ENCODE measurements at regions not wholly inside any gene's neighbourhood (a gene's known extent, or its start where the extent isn't known, plus 50 kb on each side); places are given as distances from the start of the nearest gene placed in this dataset.

- no peak for DNase-seq
- ATAC-seq = no peak
- Histone ChIP-seq H3K4me1 (ENCODE audit: low read depth) (peaks cover 39% of the 10 kb centered on the region), H3K9me3 (no peaks in the 10 kb centered on the region), H3K36me3 (ENCODE audit: low read depth) (no peaks in the 10 kb centered on the region), H3K4me3 (no peak overlapping the region)
- TF ChIP-seq CTCF (IDR thresholded peaks at IDR 0.05) = no peak
- intact Hi-C loops (cut with DNase I, micrococcal nuclease) = loop anchor here in 1 of 2 donors (5.0 to 10.0 kb wide), 2 partner anchors 33 to 51 kb away; no protein-coding TSS in a partner anchor
Measured at GRCh38 chr9:130765137-130766020, 69.7 kb upstream of the ABL1 start.

- Histone ChIP-seq H3K4me3 (no peak overlapping the region), H3K36me3 (ENCODE audit: low read depth) (no peaks in the 10 kb centered on the region), H3K4me1 (ENCODE audit: low read depth) (peaks cover 47% of the 10 kb centered on the region), H3K9me3 (no peaks in the 10 kb centered on the region)
- peak; percentile 65 to 68 (median 65) for DNase-seq
- TF ChIP-seq CTCF (IDR thresholded peaks at IDR 0.05) = no peak
- intact Hi-C loops (cut with DNase I, micrococcal nuclease) = loop anchor here in 1 of 2 donors (5.0 to 10.0 kb wide), 2 partner anchors 34 to 51 kb away; no protein-coding TSS in a partner anchor
- peak; percentile 56 for ATAC-seq
Measured at GRCh38 chr9:130766021-130766926, 68.8 kb upstream of the ABL1 start.

- Histone ChIP-seq H3K4me1 (ENCODE audit: low read depth) (peaks cover 47% of the 10 kb centered on the region), H3K4me3 (no peak overlapping the region), H3K36me3 (ENCODE audit: low read depth) (no peaks in the 10 kb centered on the region), H3K9me3 (no peaks in the 10 kb centered on the region)
- TF ChIP-seq CTCF (IDR thresholded peaks at IDR 0.05) = no peak
- peak in 1 of 3 donors; percentile 54 for DNase-seq
- ATAC-seq = peak; percentile 50
- intact Hi-C loops (cut with DNase I, micrococcal nuclease) = loop anchor here in 1 of 2 donors (5.0 to 10.0 kb wide), 2 partner anchors 35 to 52 kb away; no protein-coding TSS in a partner anchor
Measured at GRCh38 chr9:130766927-130767307, 68.1 kb upstream of the ABL1 start.

- no peak for TF ChIP-seq CTCF (IDR thresholded peaks at IDR 0.05)
- Histone ChIP-seq H3K36me3 (ENCODE audit: low read depth) (no peaks in the 10 kb centered on the region), H3K4me1 (ENCODE audit: low read depth) (peaks cover 47% of the 10 kb centered on the region), H3K4me3 (no peak overlapping the region), H3K9me3 (no peaks in the 10 kb centered on the region)
- ATAC-seq = peak; percentile 64
- DNase-seq = peak; percentile 55 to 70 (median 66)
- intact Hi-C loops (cut with DNase I, micrococcal nuclease) = loop anchor here in 1 of 2 donors (5.0 to 10.0 kb wide), 2 partner anchors 36 to 53 kb away; no protein-coding TSS in a partner anchor
Measured at GRCh38 chr9:130768265-130768664, 66.8 kb upstream of the ABL1 start.

- peak; percentile 77 for ATAC-seq
- DNase-seq = no peak
- H3K4me3 ChIP-seq = no peak overlapping the region
Measured at GRCh38 chr9:130768891-130769403, 66.1 kb upstream of the ABL1 start.

More at GRCh38 chr9:130768891-130769403, 66.1 kb upstream of the ABL1 start:
- H3K36me3 ChIP-seq (ENCODE audit: low read depth) = no peaks in the 10 kb centered on the region
- intact Hi-C loops (cut with DNase I, micrococcal nuclease) = loop anchor here in 1 of 2 donors (5.0 to 10.0 kb wide), 2 partner anchors 37 to 54 kb away; no protein-coding TSS in a partner anchor
- H3K4me1 ChIP-seq (ENCODE audit: low read depth) = peaks cover 47% of the 10 kb centered on the region
- no peaks in the 10 kb centered on the region for H3K9me3 ChIP-seq
- no peak for TF ChIP-seq CTCF (IDR thresholded peaks at IDR 0.05)
